IPS-18a (cell line): ENCODE measurements at regions not wholly inside any gene's neighbourhood (a gene's known extent, or its start where the extent isn't known, plus 50 kb on each side); places are given as distances from the start of the nearest gene placed in this dataset.
"Not testable (repeated sequence)": the region's sequence is repeated elsewhere in the genome, so short reads cannot be mapped to it uniquely, and the experiment has no call there.

Source experiments
- H3K27ac ChIP-seq: one replicate; pipeline ENCODE4 v1.5.1; 2013; ENCODE audit warnings: low read length
- H3K27me3 ChIP-seq: one replicate; pipeline ENCODE4 v1.6.1; 2013; ENCODE audit warnings: mild to moderate bottlenecking, low read length; ENCODE audit not compliant: control insufficient read depth, insufficient read depth
- H3K36me3 ChIP-seq: one replicate; pipeline ENCODE4 v1.6.1; 2013; ENCODE audit warnings: low read depth, low read length; ENCODE audit not compliant: control insufficient read depth
- H3K4me1 ChIP-seq: one replicate; pipeline ENCODE4 v1.6.1; 2013; ENCODE audit warnings: low read depth, low read length; ENCODE audit not compliant: control insufficient read depth
- H3K4me3 ChIP-seq: one replicate; pipeline ENCODE4 v1.5.1; 2013; ENCODE audit warnings: low read length
- H3K9ac ChIP-seq: one replicate; pipeline ENCODE4 v1.6.1; 2013; ENCODE audit warnings: mild to moderate bottlenecking, low read length, moderate library complexity
- H3K9me3 ChIP-seq: one replicate; pipeline ENCODE4 v1.6.1; 2013; ENCODE audit warnings: low read depth, low read length; ENCODE audit not compliant: control insufficient read depth

DNA sequence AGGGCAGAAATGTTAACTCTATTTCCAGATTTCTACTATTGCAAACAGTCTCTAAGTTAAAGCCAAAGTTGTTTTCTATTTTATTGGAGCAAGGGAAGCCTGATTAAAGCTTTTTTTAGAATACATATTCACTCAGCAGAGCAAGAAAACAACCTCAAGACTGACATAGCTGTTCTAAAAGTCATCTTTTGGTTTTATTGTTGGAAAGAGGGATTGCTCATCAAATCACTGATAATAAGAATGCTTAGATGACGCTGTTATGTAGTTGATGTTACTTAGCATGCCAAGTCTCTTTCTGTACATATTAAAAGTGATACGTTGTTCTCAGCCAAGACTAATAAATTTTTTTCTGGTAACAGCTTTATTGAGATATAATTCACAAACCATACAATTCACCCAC is 172.6 kb upstream of the LAMA2 start:
- no peaks in the 10 kb centered on the region for H3K9me3 ChIP-seq
- no peaks in the 10 kb centered on the region for H3K4me1 ChIP-seq
- H3K27me3 ChIP-seq = no peaks in the 10 kb centered on the region
- H3K9ac ChIP-seq = no peak overlapping the region
- no peak overlapping the region for H3K4me3 ChIP-seq
- no peaks in the 10 kb centered on the region for H3K36me3 ChIP-seq
- H3K27ac ChIP-seq = no peak overlapping the region

DNA sequence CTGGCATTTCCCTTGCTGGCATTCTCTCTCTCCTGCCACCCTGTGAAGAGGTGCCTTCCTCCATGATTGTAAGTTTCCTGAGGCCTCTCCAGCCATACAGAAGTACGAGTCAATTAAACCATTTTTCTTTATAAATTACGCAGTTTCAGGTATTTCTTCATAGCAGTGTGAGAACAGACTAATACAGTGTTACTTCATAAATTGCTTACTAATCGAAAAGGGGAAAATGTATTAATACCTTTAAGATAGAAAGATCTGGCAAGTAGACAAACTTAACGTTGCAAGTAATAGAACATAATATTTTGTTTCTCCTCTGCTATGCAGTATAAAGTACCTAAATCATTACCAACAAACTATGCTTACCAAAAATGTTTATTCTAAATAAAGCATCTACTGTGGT is 178.3 kb upstream of the LAMA2 start:
- H3K9ac ChIP-seq = no peak overlapping the region
- H3K4me3 ChIP-seq = no peak overlapping the region
- H3K36me3 ChIP-seq = no peaks in the 10 kb centered on the region
- H3K27me3 ChIP-seq = no peaks in the 10 kb centered on the region
- H3K9me3 ChIP-seq = no peaks in the 10 kb centered on the region
- H3K4me1 ChIP-seq = no peaks in the 10 kb centered on the region
- no peak overlapping the region for H3K27ac ChIP-seq

DNA sequence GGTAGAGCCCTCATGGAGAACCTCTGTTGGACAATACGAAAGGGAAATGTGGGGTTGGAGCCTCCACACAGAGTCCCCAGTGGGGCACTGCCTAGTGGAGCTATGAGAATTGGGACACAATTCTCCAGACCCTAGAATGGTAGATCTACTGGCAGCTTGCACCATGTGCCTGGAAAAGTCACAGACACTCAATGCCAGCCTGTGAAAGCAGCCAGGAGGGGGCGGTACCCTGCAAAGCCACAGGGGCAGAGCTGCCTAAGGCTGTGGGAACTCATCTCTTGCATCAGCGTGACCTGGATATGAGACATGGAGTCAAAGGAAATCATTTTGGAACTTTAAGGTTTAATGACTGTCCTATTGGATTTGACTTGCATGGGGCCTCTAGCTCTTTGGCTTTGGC is 179.1 kb upstream of the LAMA2 start:
- not testable (repeated sequence) for H3K27ac ChIP-seq, H3K4me1 ChIP-seq

DNA sequence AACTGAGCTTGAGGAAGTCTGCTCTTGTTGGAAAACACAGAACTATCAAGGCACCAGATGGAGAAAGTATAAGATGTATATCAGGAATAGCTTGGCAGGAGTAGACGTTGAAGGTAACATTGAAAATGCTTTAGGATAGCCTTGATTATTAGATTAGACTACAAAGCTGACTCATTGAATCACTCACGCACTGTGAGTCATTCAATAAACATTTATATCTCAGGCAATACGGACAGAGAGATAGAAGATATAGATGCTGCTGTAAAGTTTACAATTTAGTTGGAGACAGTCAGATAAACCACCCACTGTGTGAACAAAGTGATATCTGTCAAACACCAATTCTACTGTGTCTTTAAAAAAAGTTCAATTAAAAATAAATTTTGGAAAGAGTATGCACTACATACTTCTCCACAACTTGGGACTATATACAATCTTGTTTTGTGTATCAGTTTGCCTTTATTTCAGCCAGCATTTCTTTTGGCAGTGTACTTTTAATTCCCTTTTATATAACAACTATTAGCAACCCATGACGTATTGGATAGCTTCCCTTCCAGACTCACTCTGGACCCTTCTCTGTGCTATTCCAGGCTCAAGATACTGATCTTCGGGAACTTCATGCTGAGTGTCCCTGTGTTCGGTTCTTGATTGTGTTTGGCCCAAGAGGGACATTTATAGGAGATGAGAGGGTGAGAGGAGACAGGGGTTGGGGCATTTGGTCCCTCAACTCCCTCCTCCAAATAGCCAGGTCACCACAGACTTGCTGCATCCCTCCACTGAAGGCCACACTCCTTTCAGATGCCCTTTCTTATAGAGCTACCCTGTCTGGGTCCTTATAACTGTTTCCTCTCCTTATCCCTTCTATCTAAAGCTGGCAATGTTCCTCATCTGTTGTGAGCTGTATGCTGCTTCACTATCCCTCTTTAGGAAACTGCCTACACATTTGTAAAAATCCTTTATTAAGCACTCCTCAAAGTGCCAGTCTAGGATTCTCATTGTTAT is 176.6 kb upstream of the PTPRK start:
- Histone ChIP-seq H3K27ac (no peak overlapping the region), H3K4me3 (no peak overlapping the region), H3K27me3 (no peaks in the 10 kb centered on the region), H3K9ac (no peak overlapping the region), H3K9me3 (no peaks in the 10 kb centered on the region), H3K36me3 (no peaks in the 10 kb centered on the region), H3K4me1 (no peaks in the 10 kb centered on the region)

More for the DNA sequence above, 179.1 kb upstream of the LAMA2 start:
- not testable (repeated sequence) for H3K9ac ChIP-seq, H3K9me3 ChIP-seq, H3K36me3 ChIP-seq, H3K4me3 ChIP-seq, H3K27me3 ChIP-seq

DNA sequence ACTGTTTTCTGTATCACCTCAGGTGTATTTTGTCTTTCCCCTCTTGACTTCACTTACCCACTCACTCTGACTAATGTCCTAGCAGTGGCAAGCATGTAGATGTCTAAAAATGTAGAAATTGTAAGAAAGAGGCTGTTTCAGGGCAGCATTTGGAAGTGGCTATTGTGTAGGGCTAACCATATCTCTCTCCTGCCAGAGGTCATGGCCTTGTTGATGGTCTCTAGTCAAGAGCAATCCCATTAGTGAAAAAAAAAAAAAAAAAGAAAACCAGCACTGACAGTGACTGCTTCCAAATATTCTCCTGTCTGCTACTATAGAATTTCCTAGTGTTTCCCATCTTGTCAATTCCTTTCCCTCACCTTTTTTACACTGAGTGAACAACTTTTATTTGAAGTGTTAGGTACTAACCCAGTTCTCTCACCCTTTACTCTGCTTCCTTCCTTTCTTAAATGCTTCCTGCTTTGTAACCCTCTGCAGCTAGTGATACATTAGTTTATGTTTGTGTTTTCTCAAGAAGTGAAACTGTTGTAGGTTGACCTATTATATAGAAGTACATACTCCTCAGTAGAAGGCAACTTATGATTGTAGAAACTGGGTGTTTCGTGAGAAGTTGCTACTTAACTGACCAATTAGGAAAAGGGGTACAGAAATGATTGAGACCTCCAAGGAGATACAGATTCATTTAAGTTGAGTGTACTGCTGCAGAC is 174.1 kb upstream of the PTPRK start:
- H3K27ac ChIP-seq = no peak overlapping the region
- no peaks in the 10 kb centered on the region for H3K9me3 ChIP-seq
- no peaks in the 10 kb centered on the region for H3K36me3 ChIP-seq
- no peaks in the 10 kb centered on the region for H3K4me1 ChIP-seq
- H3K4me3 ChIP-seq = no peak overlapping the region
- H3K27me3 ChIP-seq = no peaks in the 10 kb centered on the region
- no peak overlapping the region for H3K9ac ChIP-seq

DNA sequence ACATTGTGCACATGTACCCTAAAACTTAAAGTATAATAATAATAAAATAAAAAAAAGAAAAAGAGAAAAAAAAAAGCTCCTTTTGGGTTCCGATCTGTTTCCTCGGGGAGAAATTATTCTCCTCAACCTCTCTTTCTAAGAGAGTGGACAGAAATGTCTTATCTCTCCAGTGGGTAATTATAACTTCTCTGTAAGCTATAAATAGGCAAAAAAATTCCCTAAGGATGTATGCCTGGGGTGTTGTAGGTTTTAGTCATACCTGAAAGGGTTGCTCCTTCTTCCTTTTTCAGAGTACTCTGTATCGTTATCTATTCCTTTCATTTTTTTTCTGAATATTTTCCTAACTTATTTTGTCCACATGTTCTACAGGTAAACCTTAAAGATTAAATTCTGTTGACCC is 169.7 kb upstream of the PTPRK start:
- H3K9ac ChIP-seq = no peak overlapping the region
- H3K9me3 ChIP-seq = no peaks in the 10 kb centered on the region
- no peak overlapping the region for H3K4me3 ChIP-seq
- no peaks in the 10 kb centered on the region for H3K4me1 ChIP-seq
- H3K27me3 ChIP-seq = no peaks in the 10 kb centered on the region
- H3K36me3 ChIP-seq = no peaks in the 10 kb centered on the region
- no peak overlapping the region for H3K27ac ChIP-seq

DNA sequence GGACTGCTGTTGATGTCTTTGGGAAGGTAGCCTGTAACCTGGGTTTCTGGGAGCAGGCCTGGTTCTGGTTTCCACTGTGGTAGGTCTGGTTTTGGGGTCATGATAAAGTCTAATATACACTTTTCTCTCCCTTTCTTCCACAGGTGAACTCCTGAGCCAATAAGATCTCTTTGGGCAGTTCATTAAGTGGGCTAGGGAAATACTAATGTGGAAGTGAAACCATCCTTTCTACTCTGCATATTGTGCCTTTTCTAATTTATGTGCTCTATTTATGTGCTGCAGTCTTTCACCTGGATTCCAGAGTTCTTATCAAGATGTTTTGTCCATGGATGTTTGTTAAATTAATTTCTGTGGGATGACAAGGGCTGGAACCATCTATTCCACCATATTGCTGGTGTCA is 165.7 kb upstream of the PTPRK start:
- Histone ChIP-seq H3K9me3 (no peaks in the 10 kb centered on the region), H3K27ac (no peak overlapping the region), H3K36me3 (no peaks in the 10 kb centered on the region), H3K9ac (no peak overlapping the region), H3K4me3 (no peak overlapping the region), H3K4me1 (no peaks in the 10 kb centered on the region), H3K27me3 (no peaks in the 10 kb centered on the region)

DNA sequence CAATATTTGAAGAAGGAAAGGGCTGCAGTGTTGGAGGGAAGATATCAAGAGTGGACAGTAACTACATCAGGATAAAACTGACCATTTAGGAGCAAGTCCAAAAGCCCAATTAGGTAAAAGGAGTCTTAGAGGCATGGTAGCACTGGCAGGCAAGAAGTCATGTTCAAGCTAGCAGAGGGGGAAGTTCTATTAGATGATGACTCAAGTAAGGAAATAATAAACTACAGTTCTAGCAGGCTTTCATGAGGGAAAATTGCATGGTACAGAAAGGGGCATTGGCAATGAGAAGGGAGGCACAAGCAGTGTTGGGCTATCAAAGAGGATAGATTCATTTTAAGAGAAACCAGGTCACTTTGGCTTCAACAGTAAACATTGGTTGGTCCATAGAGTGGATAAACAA is 156.1 kb upstream of the PTPRK start:
- no peak overlapping the region for H3K9ac ChIP-seq
- no peaks in the 10 kb centered on the region for H3K4me1 ChIP-seq
- no peak overlapping the region for H3K4me3 ChIP-seq
- no peak overlapping the region for H3K27ac ChIP-seq
- H3K9me3 ChIP-seq = no peaks in the 10 kb centered on the region
- H3K36me3 ChIP-seq = no peaks in the 10 kb centered on the region
- no peaks in the 10 kb centered on the region for H3K27me3 ChIP-seq

DNA sequence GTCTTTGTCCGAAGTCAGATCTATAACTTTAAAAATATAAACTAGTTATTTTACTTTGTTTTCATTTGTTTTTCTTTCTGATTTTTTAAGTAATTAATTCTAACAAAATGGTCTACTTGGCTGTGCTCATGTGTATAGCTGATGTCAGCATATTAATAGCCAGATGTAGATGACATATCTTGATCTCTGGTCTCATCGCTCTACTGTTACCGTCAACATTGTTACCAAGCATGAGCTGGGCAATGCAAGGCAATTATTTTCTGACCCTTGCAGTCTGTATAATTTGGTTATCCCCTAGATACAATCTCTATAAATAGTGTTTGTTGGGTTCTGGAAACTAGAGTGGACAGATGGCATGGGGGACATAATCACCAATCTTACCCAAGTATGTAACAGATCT is 151.6 kb upstream of the PTPRK start:
- no peak overlapping the region for H3K4me3 ChIP-seq
- H3K9me3 ChIP-seq = no peaks in the 10 kb centered on the region
- no peaks in the 10 kb centered on the region for H3K4me1 ChIP-seq
- no peak overlapping the region for H3K27ac ChIP-seq
- no peaks in the 10 kb centered on the region for H3K27me3 ChIP-seq
- no peaks in the 10 kb centered on the region for H3K36me3 ChIP-seq
- no peak overlapping the region for H3K9ac ChIP-seq

DNA sequence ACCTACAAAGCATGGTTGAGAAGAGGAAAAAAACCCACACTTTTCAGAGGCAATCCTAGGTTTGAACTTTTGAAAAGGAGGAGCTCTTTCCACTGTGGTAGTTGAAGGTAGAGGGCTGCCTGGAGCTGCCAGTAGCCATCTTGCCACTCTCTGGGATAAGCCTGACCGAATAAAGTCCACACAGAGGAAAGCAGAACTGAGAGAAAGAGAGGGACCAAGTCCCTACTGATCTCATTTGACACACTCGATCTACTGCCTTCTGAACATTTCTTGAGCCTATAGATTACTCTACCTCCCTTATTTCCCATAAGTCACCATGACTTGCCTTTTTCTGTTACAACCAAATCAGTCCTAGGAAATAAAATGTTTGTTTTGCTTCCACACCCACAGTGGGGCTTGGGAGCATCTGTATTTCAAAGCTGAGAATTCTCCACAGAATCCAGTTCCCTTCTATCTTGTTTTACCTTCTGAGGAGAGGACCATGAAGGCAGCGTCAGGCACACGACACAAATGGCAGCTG is 147.0 kb upstream of the PTPRK start:
- Histone ChIP-seq H3K27me3 (no peaks in the 10 kb centered on the region), H3K4me3 (no peak overlapping the region), H3K36me3 (no peaks in the 10 kb centered on the region), H3K9me3 (no peaks in the 10 kb centered on the region), H3K4me1 (no peaks in the 10 kb centered on the region), H3K27ac (no peak overlapping the region), H3K9ac (no peak overlapping the region)

DNA sequence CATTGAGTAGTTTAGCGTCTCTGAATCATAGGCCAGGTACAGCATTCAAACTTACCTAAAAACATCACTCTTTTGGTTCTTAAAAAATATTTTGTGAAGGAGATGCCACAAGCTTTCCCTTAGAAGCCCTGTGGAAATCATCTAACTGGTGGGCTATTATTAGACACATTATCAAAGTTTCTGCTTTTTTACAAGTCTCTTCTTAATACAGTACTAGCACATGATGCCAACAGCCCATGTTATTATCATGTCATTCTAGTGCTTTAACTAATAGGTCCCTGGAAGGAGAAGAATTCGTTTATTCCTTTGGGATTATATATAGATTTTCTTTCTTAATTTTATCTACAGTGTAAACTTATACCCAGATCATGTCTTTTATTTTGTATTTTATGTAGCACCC is 146.0 kb upstream of the PTPRK start:
- Histone ChIP-seq H3K36me3 (no peaks in the 10 kb centered on the region), H3K9ac (no peak overlapping the region), H3K4me1 (no peaks in the 10 kb centered on the region), H3K27me3 (no peaks in the 10 kb centered on the region), H3K27ac (no peak overlapping the region), H3K4me3 (no peak overlapping the region), H3K9me3 (no peaks in the 10 kb centered on the region)
